ENCODE measurements at regions not wholly inside any gene's neighbourhood (a gene's known extent, or its start where the extent isn't known, plus 50 kb on each side); places are given as distances from the start of the nearest gene placed in this dataset.

DNA sequence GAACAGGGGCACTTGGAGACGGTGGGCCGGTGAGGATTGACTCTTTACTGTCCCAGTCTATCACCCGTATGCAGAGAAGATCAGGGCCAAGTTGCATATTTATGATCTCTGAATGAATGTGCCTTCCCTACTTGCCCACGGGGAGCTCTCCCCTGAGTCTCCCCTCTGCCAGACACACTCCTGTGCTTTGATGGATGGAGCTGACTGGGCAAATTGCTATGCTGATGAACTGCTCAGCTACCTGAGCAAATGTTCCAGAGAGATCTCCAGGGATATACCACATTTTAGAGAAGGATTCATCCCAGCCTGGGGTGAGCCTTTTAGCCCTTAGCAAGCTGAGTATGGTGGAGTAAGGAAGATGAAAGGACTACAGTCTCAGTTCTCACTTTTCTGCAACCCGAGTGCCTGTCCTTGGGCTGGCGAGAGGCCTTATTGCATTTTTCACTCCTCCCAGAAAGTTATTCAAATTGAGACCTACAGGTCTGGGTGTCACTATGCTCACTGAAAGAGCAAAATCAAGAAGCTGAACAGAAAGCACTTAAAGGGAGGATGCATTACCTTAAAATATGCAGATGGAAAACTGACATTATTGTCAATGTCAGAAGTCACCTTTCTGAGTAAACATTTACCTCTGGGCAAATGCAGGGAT, 526.7 kb upstream of the WWC1 start:
- TF ChIP-seq, protein P1, sequence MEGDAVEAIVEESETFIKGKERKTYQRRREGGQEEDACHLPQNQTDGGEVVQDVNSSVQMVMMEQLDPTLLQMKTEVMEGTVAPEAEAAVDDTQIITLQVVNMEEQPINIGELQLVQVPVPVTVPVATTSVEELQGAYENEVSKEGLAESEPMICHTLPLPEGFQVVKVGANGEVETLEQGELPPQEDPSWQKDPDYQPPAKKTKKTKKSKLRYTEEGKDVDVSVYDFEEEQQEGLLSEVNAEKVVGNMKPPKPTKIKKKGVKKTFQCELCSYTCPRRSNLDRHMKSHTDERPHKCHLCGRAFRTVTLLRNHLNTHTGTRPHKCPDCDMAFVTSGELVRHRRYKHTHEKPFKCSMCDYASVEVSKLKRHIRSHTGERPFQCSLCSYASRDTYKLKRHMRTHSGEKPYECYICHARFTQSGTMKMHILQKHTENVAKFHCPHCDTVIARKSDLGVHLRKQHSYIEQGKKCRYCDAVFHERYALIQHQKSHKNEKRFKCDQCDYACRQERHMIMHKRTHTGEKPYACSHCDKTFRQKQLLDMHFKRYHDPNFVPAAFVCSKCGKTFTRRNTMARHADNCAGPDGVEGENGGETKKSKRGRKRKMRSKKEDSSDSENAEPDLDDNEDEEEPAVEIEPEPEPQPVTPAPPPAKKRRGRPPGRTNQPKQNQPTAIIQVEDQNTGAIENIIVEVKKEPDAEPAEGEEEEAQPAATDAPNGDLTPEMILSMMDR (IDR thresholded peaks at IDR 0.05): no peak

DNA sequence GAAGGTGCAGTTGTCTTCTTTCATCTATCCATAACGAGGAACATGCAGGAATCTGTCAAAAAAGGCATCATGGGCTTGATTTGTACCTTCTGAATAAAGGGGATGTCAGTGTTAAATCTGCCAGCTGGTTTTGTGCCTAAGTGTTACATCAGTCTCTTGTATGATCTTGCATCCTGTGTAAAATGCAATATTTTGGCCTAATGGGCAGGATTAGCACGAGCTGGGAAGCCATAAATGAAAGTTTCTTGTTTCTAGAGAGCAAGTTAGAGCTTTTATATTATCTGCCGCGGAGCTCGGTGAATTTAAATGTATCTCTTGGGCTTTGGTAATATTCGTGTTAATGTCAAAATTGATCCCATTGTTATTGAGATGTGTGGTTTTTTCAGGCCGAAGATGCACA, 526.1 kb upstream of the WWC1 start:
- TF ChIP-seq, protein P1 (IDR thresholded peaks at IDR 0.05): no peak

DNA sequence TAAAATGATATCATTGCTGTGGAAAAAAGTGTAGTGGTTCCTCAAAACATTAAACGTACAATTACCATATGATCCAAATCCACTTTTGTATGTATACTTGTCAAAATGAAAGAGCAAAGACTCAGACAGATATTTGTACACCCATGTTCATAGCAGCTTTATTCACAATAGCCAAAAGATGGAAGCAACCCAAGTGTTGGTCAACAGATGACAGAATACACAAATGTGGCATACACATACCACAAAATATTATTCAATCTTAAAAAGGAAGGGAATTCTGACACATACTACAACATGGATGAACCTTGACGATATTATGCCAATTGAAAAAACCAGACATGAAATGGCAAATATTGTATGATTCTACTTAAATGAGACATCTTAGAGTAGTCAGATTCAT, 524.5 kb upstream of the WWC1 start:
- TF ChIP-seq, protein P1 (IDR thresholded peaks at IDR 0.05): no peak

DNA sequence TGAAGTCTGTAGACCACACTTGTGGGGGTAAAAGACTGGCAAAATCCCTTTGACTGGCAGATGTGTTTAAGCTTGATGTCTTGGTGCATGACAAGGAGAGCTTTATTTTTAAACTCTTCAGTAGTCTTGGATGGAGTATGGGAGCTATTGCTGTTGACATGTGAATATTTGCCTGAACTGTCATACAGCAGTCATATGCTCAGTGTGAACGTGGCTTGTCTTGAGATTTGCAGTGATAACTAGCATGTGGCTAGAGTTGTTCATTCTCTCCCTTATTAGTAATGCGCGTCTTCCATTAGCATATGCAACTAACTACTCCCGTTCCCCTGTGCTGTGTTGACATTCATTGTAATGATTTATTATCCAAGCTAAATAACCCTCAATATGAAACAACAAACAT, 523.6 kb upstream of the WWC1 start:
- TF ChIP-seq, protein P1 (IDR thresholded peaks at IDR 0.05): no peak

DNA sequence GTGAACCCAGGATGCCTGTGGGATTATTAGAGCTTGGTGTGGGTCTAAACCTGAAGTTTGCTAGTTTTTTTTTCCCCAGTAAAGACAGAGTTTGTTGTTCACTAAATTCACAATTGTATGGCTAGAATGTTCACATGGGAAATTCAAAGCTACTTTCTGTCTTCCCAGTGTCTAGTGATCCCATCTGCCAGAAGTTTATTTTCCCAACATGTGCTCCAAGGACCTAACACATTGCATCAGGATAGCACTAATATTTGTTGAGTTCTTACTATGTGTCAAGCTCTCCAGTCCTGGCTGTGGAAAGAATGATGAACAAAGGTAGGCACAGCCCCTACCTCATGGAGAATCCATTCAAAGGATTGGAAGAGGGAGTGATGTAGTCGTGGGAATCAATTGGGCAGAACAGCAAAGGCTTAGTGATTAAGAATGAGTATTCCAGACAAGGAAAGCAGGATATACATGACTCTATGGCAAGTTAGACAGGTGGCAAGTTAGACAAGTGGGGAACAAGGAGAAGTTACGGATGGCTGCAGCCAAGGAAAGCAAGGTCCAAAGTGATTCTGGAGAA, 521.5 kb upstream of the WWC1 start:
- TF ChIP-seq, protein P1 (IDR thresholded peaks at IDR 0.05): no peak

DNA sequence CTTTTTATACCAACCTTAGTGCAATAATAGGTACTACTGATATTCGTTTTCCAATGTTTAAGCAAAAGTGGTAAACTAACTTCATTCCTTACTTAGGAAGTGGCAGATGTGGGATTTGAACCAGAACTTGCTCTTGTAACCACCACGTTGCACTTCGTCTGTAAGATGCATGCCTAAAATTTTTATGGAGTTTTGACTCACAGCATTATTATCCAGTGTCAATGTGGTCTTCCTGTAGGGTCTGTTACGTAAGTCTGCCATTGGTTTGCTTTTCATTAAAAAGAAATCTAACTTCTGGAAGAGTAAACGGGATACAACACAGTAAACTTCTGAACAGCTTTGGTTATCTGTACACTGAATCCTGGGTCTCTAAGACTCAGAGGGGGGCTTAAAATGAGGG, 521.0 kb upstream of the WWC1 start:
- TF ChIP-seq, protein P1 (IDR thresholded peaks at IDR 0.05): no peak

DNA sequence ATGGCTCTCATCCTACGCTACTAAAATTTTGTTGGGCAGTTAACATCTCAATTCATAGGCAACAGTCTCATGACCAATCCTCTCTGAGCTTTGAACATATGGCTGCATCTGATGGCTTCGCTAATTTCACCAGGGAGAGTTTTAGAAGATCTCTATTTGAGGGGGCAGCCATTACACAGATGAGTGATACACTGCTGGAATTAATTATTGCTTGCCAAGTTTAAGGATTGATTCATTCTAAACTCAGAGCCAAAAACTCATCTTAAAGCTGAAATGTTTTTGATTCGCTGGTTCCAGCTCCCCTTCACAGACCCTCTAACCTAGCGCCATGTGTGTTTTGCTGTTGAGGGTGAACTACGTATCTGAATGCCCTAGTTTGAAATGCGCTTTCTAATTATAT, 519.9 kb upstream of the WWC1 start:
- TF ChIP-seq, protein P1 (IDR thresholded peaks at IDR 0.05): no peak

Data from LNCAP (cell line).